ENCODE measurements at regions not wholly inside any gene's neighbourhood (a gene's known extent, or its start where the extent isn't known, plus 50 kb on each side); places are given as distances from the start of the nearest gene placed in this dataset.

DNA sequence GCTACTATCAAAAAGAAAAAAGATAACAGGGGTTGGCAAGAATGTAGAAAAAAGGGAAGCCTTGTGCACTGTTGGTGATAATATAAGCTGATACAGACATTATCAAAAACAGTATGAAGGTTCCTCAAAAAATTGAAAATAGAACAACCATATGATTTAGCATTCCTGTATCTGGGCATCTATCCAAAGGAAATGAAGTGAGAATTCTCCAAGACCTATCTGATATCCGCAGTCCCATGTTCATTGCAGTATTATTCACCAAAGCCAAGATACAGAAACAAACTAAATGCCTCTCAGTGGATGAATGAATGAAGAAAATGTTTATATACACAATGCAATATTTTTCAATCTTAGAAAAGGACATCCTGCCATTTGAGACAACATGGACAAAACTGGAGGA, 1943.3 kb downstream of the MAT2B start:
- Mint-ChIP-seq H3K36me3 (no peaks in the 10 kb centered on the region), H3K9me3 (ENCODE audit: low read depth) (peaks cover 18% of the 10 kb centered on the region), H3K27me3 (no peaks in the 10 kb centered on the region), H3K4me3 (no peak overlapping the region), H3K4me1 (ENCODE audit: low read depth) (no peaks in the 10 kb centered on the region), H3K27ac (no peak overlapping the region)

- no peak overlapping the region for H3K4me3 Mint-ChIP-seq
- H3K4me1 Mint-ChIP-seq (ENCODE audit: low read depth) = no peaks in the 10 kb centered on the region
- H3K27ac Mint-ChIP-seq = no peak overlapping the region
- H3K9me3 Mint-ChIP-seq (ENCODE audit: low read depth) = no peaks in the 10 kb centered on the region
- H3K36me3 Mint-ChIP-seq = no peaks in the 10 kb centered on the region
- no peaks in the 10 kb centered on the region for H3K27me3 Mint-ChIP-seq
Measured at GRCh38 chr5:165457859-165458481, 1952.6 kb downstream of the MAT2B start.

DNA sequence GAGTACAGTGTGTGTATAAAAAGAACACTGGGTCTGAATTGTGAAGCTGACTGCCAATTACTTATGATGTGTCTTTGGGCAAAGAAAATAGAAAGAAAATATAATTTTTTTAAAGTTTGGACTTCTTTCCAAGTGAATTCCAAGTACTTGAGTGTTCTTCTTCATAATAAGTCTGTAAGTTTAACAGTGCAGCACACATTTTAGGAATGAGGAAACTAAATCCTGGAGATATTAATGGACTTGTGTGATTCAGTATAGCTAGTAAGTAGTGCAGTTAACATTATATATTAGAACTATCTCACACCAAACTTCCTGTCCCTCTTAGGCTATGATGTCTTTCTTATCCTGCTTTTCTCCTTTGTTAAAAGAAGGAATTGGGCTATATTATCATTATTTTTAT, 1953.8 kb downstream of the MAT2B start:
- no peak overlapping the region for H3K4me3 Mint-ChIP-seq
- H3K27ac Mint-ChIP-seq = no peak overlapping the region
- no peaks in the 10 kb centered on the region for H3K27me3 Mint-ChIP-seq
- H3K9me3 Mint-ChIP-seq (ENCODE audit: low read depth) = no peaks in the 10 kb centered on the region
- H3K4me1 Mint-ChIP-seq (ENCODE audit: low read depth) = no peaks in the 10 kb centered on the region
- no peaks in the 10 kb centered on the region for H3K36me3 Mint-ChIP-seq

- no peak overlapping the region for H3K4me3 Mint-ChIP-seq
- H3K4me1 Mint-ChIP-seq (ENCODE audit: low read depth) = no peaks in the 10 kb centered on the region
- no peaks in the 10 kb centered on the region for H3K36me3 Mint-ChIP-seq
- peaks cover 3% of the 10 kb centered on the region for H3K9me3 Mint-ChIP-seq (ENCODE audit: low read depth)
- no peaks in the 10 kb centered on the region for H3K27me3 Mint-ChIP-seq
- no peak overlapping the region for H3K27ac Mint-ChIP-seq
Measured at GRCh38 chr5:165460911-165461310, 1955.5 kb downstream of the MAT2B start.

DNA sequence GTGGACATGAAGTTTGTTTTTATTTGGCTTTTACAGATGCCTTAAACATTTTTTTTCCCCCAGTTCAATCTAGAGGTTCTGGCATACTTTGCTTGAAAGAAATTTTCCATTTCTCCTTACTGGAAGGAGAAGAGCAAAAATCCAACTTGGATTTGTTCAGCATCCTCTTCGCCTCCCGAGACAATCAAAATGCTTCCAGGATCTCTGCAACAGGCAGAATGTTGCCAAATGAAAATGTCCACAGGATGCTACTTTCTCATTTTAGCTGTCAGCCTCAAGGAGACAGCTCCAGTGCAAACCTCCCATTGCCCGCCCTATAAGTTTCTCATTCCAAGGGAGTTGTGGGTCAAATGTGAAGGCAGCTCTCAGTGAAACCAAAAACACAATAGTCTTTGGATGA, 1972.1 kb downstream of the MAT2B start:
- Mint-ChIP-seq H3K4me3 (no peak overlapping the region), H3K27me3 (no peaks in the 10 kb centered on the region), H3K4me1 (ENCODE audit: low read depth) (no peaks in the 10 kb centered on the region), H3K36me3 (no peaks in the 10 kb centered on the region), H3K9me3 (ENCODE audit: low read depth) (no peaks in the 10 kb centered on the region), H3K27ac (no peak overlapping the region)

DNA sequence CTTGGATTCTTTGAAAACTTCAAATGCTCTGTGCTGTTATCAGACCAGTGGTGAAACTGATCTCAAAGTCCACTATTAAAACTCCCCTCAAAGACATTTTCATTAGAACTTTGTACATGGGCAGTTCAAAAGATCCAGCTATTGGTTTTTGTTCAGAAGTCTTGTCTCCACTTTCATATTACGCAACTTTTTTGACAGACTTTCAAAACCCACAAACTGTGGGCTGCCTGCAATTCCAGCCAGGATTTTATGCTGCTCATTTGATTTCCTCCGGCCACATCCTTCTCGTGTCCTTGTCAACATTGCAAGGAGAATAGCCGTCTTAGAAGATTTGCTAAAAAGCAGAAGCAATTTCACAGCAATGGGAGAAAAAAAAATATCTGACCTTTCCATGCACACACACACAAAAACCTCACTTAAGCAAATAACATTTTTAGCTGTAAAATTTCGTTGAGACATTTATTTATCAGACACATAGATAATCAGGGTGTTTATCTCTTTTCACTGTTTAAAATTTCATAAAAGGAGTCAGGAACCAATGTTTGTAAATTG, 1990.5 kb downstream of the MAT2B start:
- Mint-ChIP-seq H3K27me3 (no peaks in the 10 kb centered on the region), H3K27ac (no peak overlapping the region), H3K4me1 (ENCODE audit: low read depth) (no peaks in the 10 kb centered on the region), H3K36me3 (no peaks in the 10 kb centered on the region), H3K9me3 (ENCODE audit: low read depth) (no peaks in the 10 kb centered on the region), H3K4me3 (no peak overlapping the region)

DNA sequence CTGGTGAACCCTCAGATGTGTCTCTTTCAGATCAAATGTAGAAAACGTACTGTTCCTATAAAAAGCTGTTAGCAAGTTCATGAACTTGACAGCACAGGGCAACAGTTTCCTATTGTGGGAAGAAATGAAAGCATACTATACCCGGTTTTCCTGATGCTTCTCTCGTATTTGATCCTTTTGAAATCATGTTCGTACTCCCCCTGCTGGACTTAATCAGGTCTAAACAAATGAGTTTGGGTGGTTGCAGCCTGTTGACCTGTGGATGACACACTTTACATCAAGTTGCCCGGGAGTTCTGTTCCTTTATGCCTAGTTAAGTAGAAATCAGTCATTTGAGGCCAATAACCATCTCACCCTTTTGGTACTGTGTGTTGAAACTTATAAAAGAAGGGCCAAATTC, 1992.3 kb downstream of the MAT2B start:
- H3K27me3 Mint-ChIP-seq = no peaks in the 10 kb centered on the region
- no peaks in the 10 kb centered on the region for H3K36me3 Mint-ChIP-seq
- H3K9me3 Mint-ChIP-seq (ENCODE audit: low read depth) = no peaks in the 10 kb centered on the region
- H3K4me3 Mint-ChIP-seq = no peak overlapping the region
- no peaks in the 10 kb centered on the region for H3K4me1 Mint-ChIP-seq (ENCODE audit: low read depth)
- no peak overlapping the region for H3K27ac Mint-ChIP-seq

DNA sequence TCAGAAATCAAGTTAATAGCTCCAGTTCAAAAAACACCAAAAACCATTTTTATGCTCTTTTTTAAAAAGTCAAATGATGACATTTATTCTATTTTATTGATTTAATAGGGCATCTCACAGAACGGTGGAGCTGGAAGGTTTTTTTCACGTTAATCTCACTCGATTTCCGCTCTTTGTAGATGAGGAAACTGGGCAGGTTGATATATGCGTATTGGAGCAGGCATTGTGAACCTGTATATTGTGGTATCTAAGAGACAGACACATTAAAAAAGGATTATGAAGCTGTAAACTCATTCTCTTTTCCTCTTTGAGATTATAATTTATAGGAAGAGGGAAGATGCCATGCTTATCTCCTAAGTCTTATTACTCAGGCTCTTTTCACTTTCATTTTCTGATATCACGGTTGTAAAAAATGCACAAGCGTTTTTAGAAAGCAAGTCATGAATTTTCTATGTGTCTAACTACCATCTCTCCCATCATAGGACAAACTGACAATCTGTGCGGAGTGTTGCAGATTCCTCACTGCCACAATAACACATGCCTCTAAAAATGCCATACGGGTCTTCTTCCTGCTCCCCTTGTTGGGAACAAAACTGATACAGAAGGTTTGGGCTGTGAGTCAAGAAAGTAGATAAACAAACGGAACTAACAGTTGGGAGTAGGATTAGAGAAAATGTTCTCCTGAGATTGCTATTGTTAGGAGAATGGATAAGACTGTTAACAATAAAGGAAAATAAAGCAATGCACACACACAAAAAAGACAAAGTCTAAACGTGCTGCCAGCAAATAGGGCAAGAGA, 1997.7 kb downstream of the MAT2B start:
- Mint-ChIP-seq H3K4me1 (ENCODE audit: low read depth) (no peaks in the 10 kb centered on the region), H3K36me3 (no peaks in the 10 kb centered on the region), H3K4me3 (no peak overlapping the region), H3K9me3 (ENCODE audit: low read depth) (peaks cover 3% of the 10 kb centered on the region), H3K27me3 (no peaks in the 10 kb centered on the region), H3K27ac (no peak overlapping the region)

DNA sequence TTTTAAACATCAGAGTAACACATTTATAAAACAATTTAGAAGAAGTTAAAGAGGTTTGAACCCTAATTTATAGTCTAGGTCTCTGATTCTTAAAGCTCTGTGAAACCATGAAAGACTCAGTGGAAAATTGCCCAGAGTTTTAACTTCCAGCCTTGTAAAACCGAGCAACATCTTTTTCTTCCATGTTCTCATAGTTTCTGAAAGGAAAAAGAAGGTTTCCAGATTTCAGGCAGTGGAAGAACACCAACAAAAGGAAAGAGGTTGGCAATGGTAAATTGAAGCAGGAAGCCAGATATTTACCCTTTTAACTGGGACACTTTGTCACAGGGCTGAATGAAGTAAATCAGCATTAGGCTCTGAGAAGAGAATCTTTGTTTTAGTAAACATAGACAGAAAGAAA, 1999.3 kb downstream of the MAT2B start:
- no peaks in the 10 kb centered on the region for H3K4me1 Mint-ChIP-seq (ENCODE audit: low read depth)
- no peaks in the 10 kb centered on the region for H3K36me3 Mint-ChIP-seq
- no peak overlapping the region for H3K4me3 Mint-ChIP-seq
- no peaks in the 10 kb centered on the region for H3K27me3 Mint-ChIP-seq
- peaks cover 16% of the 10 kb centered on the region for H3K9me3 Mint-ChIP-seq (ENCODE audit: low read depth)
- H3K27ac Mint-ChIP-seq = no peak overlapping the region

DNA sequence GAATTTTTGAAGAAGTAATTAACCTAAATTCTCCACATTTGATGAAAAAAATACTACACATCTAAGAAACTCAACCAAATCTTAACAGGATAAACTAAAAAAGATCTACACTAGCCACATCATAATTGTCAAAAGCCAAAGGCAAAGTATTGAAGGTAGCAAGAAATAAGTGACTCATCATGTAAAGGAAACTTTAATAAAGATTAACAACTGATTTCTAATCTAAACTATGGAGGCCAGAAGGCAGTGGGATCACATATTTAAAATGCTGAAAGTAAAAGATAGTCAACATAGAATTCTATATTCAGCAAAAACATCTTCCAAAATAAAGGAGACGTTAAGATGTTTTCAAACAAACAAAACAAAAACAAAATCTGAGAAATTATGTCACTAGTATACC, 2002.9 kb downstream of the MAT2B start:
- no peak overlapping the region for H3K4me3 Mint-ChIP-seq
- H3K4me1 Mint-ChIP-seq (ENCODE audit: low read depth) = no peaks in the 10 kb centered on the region
- no peaks in the 10 kb centered on the region for H3K36me3 Mint-ChIP-seq
- peaks cover 23% of the 10 kb centered on the region for H3K9me3 Mint-ChIP-seq (ENCODE audit: low read depth)
- no peak overlapping the region for H3K27ac Mint-ChIP-seq
- no peaks in the 10 kb centered on the region for H3K27me3 Mint-ChIP-seq

DNA sequence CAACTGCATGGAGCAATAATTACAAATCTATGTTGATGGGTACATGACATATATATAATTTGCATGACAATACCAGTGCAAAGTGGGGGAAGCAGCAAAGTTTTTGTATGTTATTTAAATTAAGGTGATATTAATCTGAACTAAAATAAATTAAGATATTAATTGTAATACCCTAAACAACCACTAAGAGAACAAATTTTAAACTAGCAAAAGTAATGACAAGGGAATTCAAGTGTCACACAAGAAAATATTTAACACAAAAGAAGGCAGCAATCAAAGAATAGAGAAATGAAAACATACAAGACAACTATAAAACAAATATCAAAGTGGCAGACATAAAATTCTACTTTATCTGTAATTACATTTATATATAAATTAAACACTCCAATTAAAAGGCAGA, 2003.4 kb downstream of the MAT2B start:
- Mint-ChIP-seq H3K4me1 (ENCODE audit: low read depth) (no peaks in the 10 kb centered on the region), H3K36me3 (no peaks in the 10 kb centered on the region), H3K9me3 (ENCODE audit: low read depth) (peaks cover 23% of the 10 kb centered on the region), H3K27ac (no peak overlapping the region), H3K27me3 (no peaks in the 10 kb centered on the region), H3K4me3 (no peak overlapping the region)

DNA sequence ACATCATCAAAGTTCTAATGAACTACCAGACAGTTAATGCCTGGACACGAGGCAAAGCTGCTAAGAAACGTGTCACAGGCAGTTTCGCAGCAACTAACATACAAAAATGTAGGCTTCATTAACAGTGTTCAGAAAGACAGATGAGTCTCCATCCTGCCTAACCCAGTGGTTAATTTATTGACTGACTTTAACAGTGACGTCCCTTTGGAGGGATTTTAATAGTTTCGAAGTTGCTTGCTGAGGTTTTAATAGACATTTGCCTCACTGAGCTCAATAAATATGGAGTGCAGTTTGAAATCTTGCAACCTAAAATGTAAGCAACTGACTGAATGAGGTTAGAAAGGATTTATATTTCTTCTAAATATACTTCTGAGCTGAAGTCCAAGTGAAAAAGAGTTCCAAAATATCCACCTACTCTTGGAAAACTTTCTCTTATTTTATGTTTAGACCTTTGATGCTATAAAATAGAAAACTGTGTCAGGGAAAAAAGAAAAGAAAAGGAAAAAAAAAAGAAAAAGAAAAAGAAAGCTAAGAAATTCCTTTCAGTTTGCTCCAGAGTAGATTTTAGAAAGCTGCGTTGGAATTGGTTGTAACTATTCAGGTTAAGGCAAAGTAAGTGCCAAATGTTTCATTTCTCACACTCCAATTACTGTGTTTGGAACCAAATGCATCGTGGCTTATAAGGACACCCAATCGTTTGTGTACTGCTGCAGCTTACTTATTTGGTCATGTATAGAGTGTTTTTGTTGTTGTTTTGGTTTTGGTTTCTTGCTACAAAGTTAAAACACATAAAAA, 2016.6 kb downstream of the MAT2B start:
- Mint-ChIP-seq H3K27ac (no peak overlapping the region), H3K4me3 (no peak overlapping the region), H3K27me3 (no peaks in the 10 kb centered on the region), H3K36me3 (no peaks in the 10 kb centered on the region), H3K4me1 (ENCODE audit: low read depth) (no peaks in the 10 kb centered on the region), H3K9me3 (ENCODE audit: low read depth) (no peaks in the 10 kb centered on the region)

DNA sequence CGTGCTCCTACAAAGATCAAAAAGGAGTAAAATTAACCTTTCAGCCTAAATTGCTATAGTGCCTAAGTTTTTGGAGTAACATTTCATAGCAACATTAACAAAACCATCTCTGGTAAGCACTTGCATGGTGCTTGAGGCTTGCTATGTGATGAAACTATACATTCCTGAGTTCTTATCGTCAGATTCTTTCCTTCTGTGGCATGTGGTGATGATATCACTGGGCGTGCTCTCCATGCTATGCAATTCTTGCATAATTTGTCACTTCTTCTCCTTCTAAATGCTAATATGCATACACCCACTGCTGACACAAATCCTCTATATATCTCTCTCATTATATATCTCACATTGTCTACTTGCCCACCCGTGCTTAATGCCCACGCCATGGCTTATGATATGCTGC, 2019.9 kb downstream of the MAT2B start:
- H3K27ac Mint-ChIP-seq = no peak overlapping the region
- H3K4me3 Mint-ChIP-seq = no peak overlapping the region
- no peaks in the 10 kb centered on the region for H3K4me1 Mint-ChIP-seq (ENCODE audit: low read depth)
- no peaks in the 10 kb centered on the region for H3K27me3 Mint-ChIP-seq
- H3K36me3 Mint-ChIP-seq = no peaks in the 10 kb centered on the region
- H3K9me3 Mint-ChIP-seq (ENCODE audit: low read depth) = peaks cover 6% of the 10 kb centered on the region

- peaks cover 6% of the 10 kb centered on the region for H3K9me3 Mint-ChIP-seq (ENCODE audit: low read depth)
- no peak overlapping the region for H3K27ac Mint-ChIP-seq
- H3K4me3 Mint-ChIP-seq = no peak overlapping the region
- H3K4me1 Mint-ChIP-seq (ENCODE audit: low read depth) = no peaks in the 10 kb centered on the region
- H3K27me3 Mint-ChIP-seq = no peaks in the 10 kb centered on the region
- H3K36me3 Mint-ChIP-seq = no peaks in the 10 kb centered on the region
Measured at GRCh38 chr5:165526357-165526756, 2020.9 kb downstream of the MAT2B start.

- Mint-ChIP-seq H3K4me3 (no peak overlapping the region), H3K4me1 (ENCODE audit: low read depth) (no peaks in the 10 kb centered on the region), H3K9me3 (ENCODE audit: low read depth) (peaks cover 6% of the 10 kb centered on the region), H3K27me3 (no peaks in the 10 kb centered on the region), H3K36me3 (no peaks in the 10 kb centered on the region), H3K27ac (no peak overlapping the region)
Measured at GRCh38 chr5:165527577-165527976, 2022.2 kb downstream of the MAT2B start.
